ENCODE measurements at regions not wholly inside any gene's neighbourhood (a gene's known extent, or its start where the extent isn't known, plus 50 kb on each side); places are given as distances from the start of the nearest gene placed in this dataset.

- no peak for TF ChIP-seq POLR2AphosphoS5 (IDR thresholded peaks at IDR 0.05; ENCODE audit: low read depth, low read length)
- TF ChIP-seq, protein P1, sequence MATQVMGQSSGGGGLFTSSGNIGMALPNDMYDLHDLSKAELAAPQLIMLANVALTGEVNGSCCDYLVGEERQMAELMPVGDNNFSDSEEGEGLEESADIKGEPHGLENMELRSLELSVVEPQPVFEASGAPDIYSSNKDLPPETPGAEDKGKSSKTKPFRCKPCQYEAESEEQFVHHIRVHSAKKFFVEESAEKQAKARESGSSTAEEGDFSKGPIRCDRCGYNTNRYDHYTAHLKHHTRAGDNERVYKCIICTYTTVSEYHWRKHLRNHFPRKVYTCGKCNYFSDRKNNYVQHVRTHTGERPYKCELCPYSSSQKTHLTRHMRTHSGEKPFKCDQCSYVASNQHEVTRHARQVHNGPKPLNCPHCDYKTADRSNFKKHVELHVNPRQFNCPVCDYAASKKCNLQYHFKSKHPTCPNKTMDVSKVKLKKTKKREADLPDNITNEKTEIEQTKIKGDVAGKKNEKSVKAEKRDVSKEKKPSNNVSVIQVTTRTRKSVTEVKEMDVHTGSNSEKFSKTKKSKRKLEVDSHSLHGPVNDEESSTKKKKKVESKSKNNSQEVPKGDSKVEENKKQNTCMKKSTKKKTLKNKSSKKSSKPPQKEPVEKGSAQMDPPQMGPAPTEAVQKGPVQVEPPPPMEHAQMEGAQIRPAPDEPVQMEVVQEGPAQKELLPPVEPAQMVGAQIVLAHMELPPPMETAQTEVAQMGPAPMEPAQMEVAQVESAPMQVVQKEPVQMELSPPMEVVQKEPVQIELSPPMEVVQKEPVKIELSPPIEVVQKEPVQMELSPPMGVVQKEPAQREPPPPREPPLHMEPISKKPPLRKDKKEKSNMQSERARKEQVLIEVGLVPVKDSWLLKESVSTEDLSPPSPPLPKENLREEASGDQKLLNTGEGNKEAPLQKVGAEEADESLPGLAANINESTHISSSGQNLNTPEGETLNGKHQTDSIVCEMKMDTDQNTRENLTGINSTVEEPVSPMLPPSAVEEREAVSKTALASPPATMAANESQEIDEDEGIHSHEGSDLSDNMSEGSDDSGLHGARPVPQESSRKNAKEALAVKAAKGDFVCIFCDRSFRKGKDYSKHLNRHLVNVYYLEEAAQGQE (IDR thresholded peaks at IDR 0.05; ENCODE audit: insufficient read depth in 1 of 2, low read depth in 2 of 2, low read length in 1 of 2): no peak
These were observed 493.9 kb upstream of the MARCKS start for GRCh38 chr6:113363048-113363798.
